Psoas muscle (tissue), 7 donors: ENCODE measurements at regions not wholly inside any gene's neighbourhood (a gene's known extent, or its start where the extent isn't known, plus 50 kb on each side); places are given as distances from the start of the nearest gene placed in this dataset.

Experiments
- ATAC-seq, 4 donors: fragments of 200-7000 bp; cut with Tn5 transposase; one replicate each; pipeline ENCODE4 v1.9.1; 2020; ENCODE audit warnings: moderate library complexity in 3 of 4, mild to moderate bottlenecking in 2 of 4
- DNase-seq, 2 donors: peaks; one replicate each; pipeline ENCODE4 v3.0.0-alpha.2; 2020
- H3K27ac ChIP-seq: fragments of 200-600 bp; one replicate; pipeline ENCODE4 v1.8.0; 2022
- H3K27me3 ChIP-seq, 3 donors: fragments of 200-600 bp in 1 of 3; one replicate each; pipeline versions ENCODE4 v1.6.1 to v1.8.0; 2013 to 2022; ENCODE audit warnings: low read length in 2 of 3, mild to moderate bottlenecking in 2 of 3, moderate library complexity in 1 of 3; ENCODE audit not compliant: insufficient read depth in 3 of 3
- H3K36me3 ChIP-seq, 2 donors: fragments of 200-600 bp in 1 of 2; one replicate each; pipeline versions ENCODE4 v1.6.1 to v1.8.0; 2013 to 2022; ENCODE audit warnings: low read depth in 1 of 2, mild to moderate bottlenecking in 1 of 2, moderate library complexity in 1 of 2; ENCODE audit not compliant: insufficient read depth in 1 of 2
- H3K4me1 ChIP-seq: fragments of 200-600 bp; one replicate; pipeline ENCODE4 v1.8.0; 2022
- H3K4me3 ChIP-seq: fragments of 200-600 bp; one replicate; pipeline ENCODE4 v1.8.0; 2022; ENCODE audit warnings: mild to moderate bottlenecking
- H3K9me3 ChIP-seq: fragments of 200-600 bp; one replicate; pipeline ENCODE4 v1.8.0; 2022
- WGBS, 3 donors: extraction: QIAGEN DNeasy Blood & Tissue Kit; methylation state at CpG; one replicate each; pipeline versions ENCODE4 v1.1.6 to v1.1.7; 2013; 5-methylcytosine and 5-hydroxymethylcytosine counted together
- intact Hi-C, 2 donors: fragments of 100-400 bp; cut with DNase I; formaldehyde crosslinking; loops; one replicate each; pipeline versions ENCODE4 v1.11.0 to v1.14.2; 2022
- TF ChIP-seq, protein P1 (sequence below): fragments of 200-600 bp; IDR thresholded peaks from one replicate; pipeline ENCODE4 v1.8.0; 2022; ENCODE audit warnings: antibody characterized with exemption
- donor health status: healthy with polysubstance abuse.
- donor health status: DM: no; HTN: no; CAD: no; lungs with moderate emphysema.
- donor health status: Bipolar disorder and iron deficiency.
- donor health status: healthy.
- donor health status: DM: yes; HTN: yes; CAD: no.
- donor health status: DM: no; HTN: no; CAD: no.
- donor health status: DM: yes; HTN: yes; CAD: no.

DNA sequence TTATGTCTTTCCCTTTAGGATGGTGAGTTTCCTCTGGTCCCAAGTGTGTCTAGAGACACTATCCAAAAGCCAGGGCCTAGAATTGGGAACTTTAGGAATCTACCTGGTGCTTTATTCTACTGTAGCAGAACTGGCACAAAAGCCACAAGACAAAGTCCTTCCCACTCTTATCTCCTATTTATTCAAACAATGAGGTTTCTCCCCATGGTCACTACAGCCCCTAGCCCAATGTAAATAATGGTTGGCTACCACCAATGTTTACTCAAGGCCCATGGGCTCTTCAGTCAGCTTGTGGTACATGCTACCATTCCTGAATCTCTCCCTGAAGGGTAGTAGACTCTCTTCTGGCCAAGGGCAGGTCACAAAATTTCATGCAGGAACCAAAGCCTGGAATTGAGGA lies 789.4 kb upstream of the KIF2B start:
- no peaks in the 10 kb centered on the region for H3K27me3 ChIP-seq
- H3K36me3 ChIP-seq, result no peaks in the 10 kb centered on the region
- H3K27ac ChIP-seq, result no peak overlapping the region
- H3K4me3 ChIP-seq, result no peak overlapping the region
- H3K4me1 ChIP-seq, result no peaks in the 10 kb centered on the region
- no peak for DNase-seq
- TF ChIP-seq, protein P1, sequence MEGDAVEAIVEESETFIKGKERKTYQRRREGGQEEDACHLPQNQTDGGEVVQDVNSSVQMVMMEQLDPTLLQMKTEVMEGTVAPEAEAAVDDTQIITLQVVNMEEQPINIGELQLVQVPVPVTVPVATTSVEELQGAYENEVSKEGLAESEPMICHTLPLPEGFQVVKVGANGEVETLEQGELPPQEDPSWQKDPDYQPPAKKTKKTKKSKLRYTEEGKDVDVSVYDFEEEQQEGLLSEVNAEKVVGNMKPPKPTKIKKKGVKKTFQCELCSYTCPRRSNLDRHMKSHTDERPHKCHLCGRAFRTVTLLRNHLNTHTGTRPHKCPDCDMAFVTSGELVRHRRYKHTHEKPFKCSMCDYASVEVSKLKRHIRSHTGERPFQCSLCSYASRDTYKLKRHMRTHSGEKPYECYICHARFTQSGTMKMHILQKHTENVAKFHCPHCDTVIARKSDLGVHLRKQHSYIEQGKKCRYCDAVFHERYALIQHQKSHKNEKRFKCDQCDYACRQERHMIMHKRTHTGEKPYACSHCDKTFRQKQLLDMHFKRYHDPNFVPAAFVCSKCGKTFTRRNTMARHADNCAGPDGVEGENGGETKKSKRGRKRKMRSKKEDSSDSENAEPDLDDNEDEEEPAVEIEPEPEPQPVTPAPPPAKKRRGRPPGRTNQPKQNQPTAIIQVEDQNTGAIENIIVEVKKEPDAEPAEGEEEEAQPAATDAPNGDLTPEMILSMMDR, result no peak
- intact Hi-C loops, result loop anchor here (2.0 to 10.0 kb wide), 3 partner anchors 118 to 1142 kb away; no protein-coding TSS in a partner anchor
- ATAC-seq, result no peak
- no peaks in the 10 kb centered on the region for H3K9me3 ChIP-seq

DNA sequence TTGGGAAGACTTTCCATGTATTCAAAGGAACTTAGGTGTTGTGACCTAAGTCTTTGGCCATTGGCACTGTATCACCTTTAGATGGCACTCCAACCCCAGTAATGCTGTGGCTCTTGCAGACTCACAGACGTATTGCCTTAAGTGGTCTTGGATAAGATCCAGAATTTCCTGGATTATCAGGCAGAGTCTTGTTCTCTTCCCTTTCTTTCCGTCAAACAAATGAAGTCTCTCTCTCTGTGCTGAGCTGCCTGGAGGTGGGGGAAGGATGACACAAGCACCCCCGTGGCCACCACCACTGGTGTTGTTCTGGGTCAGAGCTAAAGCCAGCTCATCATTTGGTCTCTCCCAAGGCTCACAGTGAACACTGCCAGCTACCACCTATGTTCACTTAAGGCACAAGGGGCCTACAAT lies 789.9 kb upstream of the KIF2B start:
- intact Hi-C loops, result loop anchor here (2.0 to 10.0 kb wide), 3 partner anchors 118 to 1142 kb away; no protein-coding TSS in a partner anchor
- H3K4me1 ChIP-seq, result no peaks in the 10 kb centered on the region
- no peaks in the 10 kb centered on the region for H3K36me3 ChIP-seq
- H3K9me3 ChIP-seq, result no peaks in the 10 kb centered on the region
- H3K27me3 ChIP-seq, result no peaks in the 10 kb centered on the region
- H3K4me3 ChIP-seq, result no peak overlapping the region
- DNase-seq, result no peak
- 13 to 21% (median 20%) methylated on average over 3 of the region's 3 CpGs for WGBS, 3 donors
- TF ChIP-seq, protein P1, result peak; percentile 62
- H3K27ac ChIP-seq, result no peak overlapping the region
- ATAC-seq, result peak; percentile 56 to 80 (median 66)

DNA sequence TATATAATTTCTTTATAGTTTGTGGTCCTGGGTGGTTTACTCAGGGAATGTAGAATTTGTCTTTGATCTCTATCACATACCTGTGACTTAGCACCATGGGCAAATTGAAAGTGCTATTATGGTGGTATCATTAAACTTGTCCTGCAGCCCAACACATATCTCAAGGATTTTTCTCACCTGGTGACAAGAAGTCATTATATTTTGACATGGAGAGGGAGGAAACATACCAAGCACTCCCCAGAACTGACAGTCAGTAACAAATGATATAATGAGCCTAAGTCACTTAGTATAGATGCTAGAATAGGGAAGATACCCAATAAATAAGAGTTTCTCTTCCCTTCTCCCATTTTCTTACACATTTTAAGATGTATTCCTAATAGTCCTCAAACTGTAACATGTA lies 805.5 kb upstream of the KIF2B start:
- intact Hi-C loops, result no loop called here
- Histone ChIP-seq H3K9me3 (no peaks in the 10 kb centered on the region), H3K4me1 (no peaks in the 10 kb centered on the region), H3K4me3 (no peak overlapping the region), H3K27me3 (no peaks in the 10 kb centered on the region), H3K27ac (no peak overlapping the region), H3K36me3 (no peaks in the 10 kb centered on the region)
- ATAC-seq (no peak), DNase-seq (no peak)
- TF ChIP-seq, protein P1, result no peak

DNA sequence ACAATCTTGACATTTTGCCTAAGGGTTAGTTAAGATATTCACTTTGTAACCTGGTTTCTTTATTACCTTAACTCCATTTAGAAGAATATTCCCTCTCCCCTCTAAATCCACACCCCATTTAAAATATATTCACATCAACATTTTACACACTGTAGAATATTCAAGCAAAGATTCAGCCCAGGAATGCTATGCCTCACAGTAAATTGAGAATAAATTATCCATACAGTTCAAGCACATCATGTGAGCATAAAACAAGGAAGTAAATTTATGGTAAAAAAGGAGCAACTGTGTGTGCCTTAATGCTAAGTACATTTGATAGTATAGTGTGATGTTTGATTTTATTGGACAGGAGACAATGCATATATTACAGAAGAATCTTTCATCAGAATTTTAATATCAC lies 806.6 kb upstream of the KIF2B start:
- no peak overlapping the region for H3K27ac ChIP-seq
- H3K36me3 ChIP-seq, result no peaks in the 10 kb centered on the region
- no peak for ATAC-seq
- H3K9me3 ChIP-seq, result no peaks in the 10 kb centered on the region
- H3K4me3 ChIP-seq, result no peak overlapping the region
- no peak for DNase-seq
- no peaks in the 10 kb centered on the region for H3K4me1 ChIP-seq
- intact Hi-C loops, result no loop called here
- H3K27me3 ChIP-seq, result no peaks in the 10 kb centered on the region
- TF ChIP-seq, protein P1, result no peak

DNA sequence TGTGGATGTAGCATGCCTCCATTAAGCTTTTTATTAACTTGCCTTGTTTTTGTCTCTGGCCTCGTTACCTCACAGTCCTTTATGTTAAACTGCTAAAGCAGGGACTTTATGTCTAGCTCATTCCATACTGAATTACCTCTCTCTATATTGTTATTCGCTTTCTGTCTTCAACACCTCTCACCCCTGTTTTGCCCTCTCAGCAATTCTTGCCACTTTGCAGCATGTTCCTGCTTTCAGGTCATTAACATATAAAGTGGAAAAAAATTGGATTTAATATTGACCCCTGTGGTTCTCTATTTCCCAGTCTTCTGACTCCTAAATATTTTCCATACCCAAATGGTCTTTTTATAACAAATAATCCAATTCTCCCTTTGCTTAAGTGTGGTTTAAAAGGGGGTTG lies 810.4 kb upstream of the KIF2B start:
- Histone ChIP-seq H3K27ac (no peak overlapping the region), H3K36me3 (no peaks in the 10 kb centered on the region), H3K27me3 (no peaks in the 10 kb centered on the region), H3K4me3 (no peak overlapping the region), H3K4me1 (no peaks in the 10 kb centered on the region), H3K9me3 (no peaks in the 10 kb centered on the region)
- intact Hi-C loops, result no loop called here
- TF ChIP-seq, protein P1, result no peak
- DNase-seq, result no peak
- WGBS, 3 donors, result 78 to 82% (median 80%) methylated on average over 2 of the region's 2 CpGs
- no peak for ATAC-seq
